Thymus (tissue), 11 donors: ENCODE measurements at regions not wholly inside any gene's neighbourhood (a gene's known extent, or its start where the extent isn't known, plus 50 kb on each side); places are given as distances from the start of the nearest gene placed in this dataset.

Source experiments
- DNase-seq, 9 donors: peaks; one replicate each; pipeline ENCODE4 v3.0.0-alpha.2; 2013; ENCODE audit warnings: low spot score in 9 of 9, low read depth in 6 of 9, missing footprints in 1 of 9
- H3K27ac ChIP-seq, 2 donors: one replicate each; pipeline ENCODE4 v1.5.1; 2013; ENCODE audit warnings: control low read depth in 1 of 2, low read depth in 1 of 2, low read length in 1 of 2, mild to moderate bottlenecking in 1 of 2, moderate library complexity in 1 of 2
- H3K27me3 ChIP-seq, 2 donors: one replicate each; pipeline ENCODE4 v1.5.1; 2013; ENCODE audit warnings: low read length in 1 of 2; ENCODE audit not compliant: control insufficient read depth in 2 of 2, insufficient read depth in 1 of 2
- H3K36me3 ChIP-seq, 2 donors: one replicate each; pipeline ENCODE4 v1.5.1; 2013; ENCODE audit warnings: low read length in 1 of 2, mild to moderate bottlenecking in 1 of 2, moderate library complexity in 1 of 2; ENCODE audit not compliant: control insufficient read depth in 2 of 2, insufficient read depth in 2 of 2
- H3K4me1 ChIP-seq, 2 donors: one replicate each; pipeline ENCODE4 v1.5.1; 2013; ENCODE audit warnings: low read length in 2 of 2; ENCODE audit not compliant: control insufficient read depth in 2 of 2, insufficient read depth in 2 of 2
- H3K4me3 ChIP-seq, 2 donors: one replicate each; pipeline ENCODE4 v1.5.1; 2013; ENCODE audit warnings: low read length in 2 of 2, control low read depth in 1 of 2, mild to moderate bottlenecking in 1 of 2
- H3K9me3 ChIP-seq, 2 donors: one replicate each; pipeline ENCODE4 v1.5.1; 2013; ENCODE audit warnings: low read length in 1 of 2, mild to moderate bottlenecking in 1 of 2; ENCODE audit not compliant: control insufficient read depth in 2 of 2, insufficient read depth in 1 of 2
- WGBS: extraction: QIAGEN DNeasy Blood & Tissue Kit; methylation state at CpG from one replicate; pipeline ENCODE4 v1.1.7; 2013; 5-methylcytosine and 5-hydroxymethylcytosine counted together
- donor health status: healthy.

DNA sequence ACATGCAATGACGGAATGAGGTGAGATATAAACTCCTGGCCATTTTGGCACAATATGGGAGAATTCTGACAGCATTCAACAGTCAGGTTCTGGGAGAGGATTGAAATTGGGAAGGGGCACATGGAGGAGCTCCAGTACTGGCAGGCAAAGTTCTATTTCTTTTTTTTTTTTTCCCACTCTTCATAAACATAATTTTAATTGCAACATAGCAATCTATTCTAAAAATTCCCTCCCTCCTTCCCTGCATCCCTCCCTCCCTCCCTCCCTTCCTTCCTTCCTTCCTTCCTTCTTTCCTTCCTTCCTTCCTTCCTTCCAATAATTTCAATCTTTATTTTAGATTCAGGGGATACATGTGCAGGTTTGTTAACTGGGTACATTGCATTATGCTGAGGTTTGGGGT is 93.2 kb downstream of the PTCSC3 start:
- H3K36me3 ChIP-seq = no peaks in the 10 kb centered on the region
- 95% methylated on average over 1 of the region's 1 CpG for WGBS
- DNase-seq = no peak
- H3K4me1 ChIP-seq = no peaks in the 10 kb centered on the region
- H3K27me3 ChIP-seq = no peaks in the 10 kb centered on the region
- H3K9me3 ChIP-seq = no peaks in the 10 kb centered on the region
- no peak overlapping the region for H3K4me3 ChIP-seq
- no peak overlapping the region for H3K27ac ChIP-seq

DNA sequence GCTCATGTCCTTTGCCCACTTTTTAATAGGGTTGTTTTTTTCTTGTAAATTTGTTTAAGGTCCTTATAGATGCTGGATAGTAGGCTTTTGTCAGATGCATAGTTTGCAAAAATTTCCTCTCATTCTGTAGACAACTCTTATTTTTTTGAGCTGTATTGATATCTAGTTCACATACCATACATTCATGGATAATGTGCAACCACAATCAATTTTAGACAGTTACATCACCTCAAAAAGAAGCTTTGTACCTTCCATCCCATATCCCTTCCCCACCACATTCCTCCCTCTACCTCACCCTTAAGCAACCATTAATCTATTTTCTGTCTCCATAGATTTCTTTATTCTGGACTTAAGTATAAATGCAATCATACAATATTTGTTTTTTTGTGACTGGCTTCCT is 98.4 kb downstream of the PTCSC3 start:
- Histone ChIP-seq H3K9me3 (no peaks in the 10 kb centered on the region), H3K27ac (no peak overlapping the region), H3K4me3 (no peak overlapping the region), H3K4me1 (no peaks in the 10 kb centered on the region), H3K36me3 (no peaks in the 10 kb centered on the region), H3K27me3 (peaks cover 0 to 2% of the 10 kb centered on the region in 2 donors)
- DNase-seq = no peak

DNA sequence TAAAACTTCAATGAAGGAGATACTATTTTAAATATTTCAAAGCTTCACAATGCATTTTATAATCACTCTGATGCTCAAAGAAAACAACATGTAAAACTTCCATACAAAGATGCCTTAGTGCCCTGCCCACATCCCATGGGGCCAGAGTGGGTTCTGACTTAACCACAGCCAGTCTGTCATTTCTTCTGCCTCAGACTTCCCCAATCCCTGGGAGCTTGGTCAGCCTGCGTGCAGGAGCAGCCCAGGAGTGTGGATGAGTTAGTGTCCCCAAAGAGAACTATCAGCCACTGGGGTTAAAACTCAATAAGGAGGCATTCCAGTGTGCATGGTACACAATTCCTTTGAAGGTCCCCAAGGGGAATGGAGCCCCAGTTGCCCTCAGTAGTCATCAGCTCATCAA is 100.3 kb downstream of the PTCSC3 start:
- H3K27ac ChIP-seq = no peak overlapping the region
- H3K4me1 ChIP-seq = no peaks in the 10 kb centered on the region
- H3K9me3 ChIP-seq = no peaks in the 10 kb centered on the region
- peaks cover 0 to 2% of the 10 kb centered on the region in 2 donors for H3K27me3 ChIP-seq
- 42% methylated on average over 1 of the region's 1 CpG for WGBS
- no peak for DNase-seq
- H3K4me3 ChIP-seq = no peak overlapping the region
- H3K36me3 ChIP-seq = no peaks in the 10 kb centered on the region

DNA sequence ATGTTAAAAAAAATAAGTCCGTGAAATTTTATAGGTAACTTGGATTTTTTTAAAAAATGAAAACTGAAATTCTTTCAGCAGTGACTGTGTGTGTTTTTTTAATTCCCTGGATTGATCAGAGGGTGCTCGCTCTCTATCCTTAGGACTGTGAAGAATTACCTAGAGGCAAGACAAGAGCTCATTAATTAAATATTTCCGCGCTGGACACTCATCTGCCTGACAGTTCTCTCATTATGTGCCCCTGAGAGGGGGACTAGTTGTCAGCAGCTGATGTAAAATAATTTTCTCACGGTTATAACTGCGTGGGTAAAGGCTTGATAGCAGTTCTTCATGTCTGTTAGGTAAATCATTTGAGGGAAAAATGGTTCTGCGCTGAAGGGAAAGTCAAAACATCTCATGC is 101.3 kb downstream of the PTCSC3 start:
- WGBS = 91% methylated on average over 7 of the region's 7 CpGs
- H3K4me1 ChIP-seq = no peaks in the 10 kb centered on the region
- no peaks in the 10 kb centered on the region for H3K36me3 ChIP-seq
- no peak for DNase-seq
- H3K27me3 ChIP-seq = peaks cover 0 to 2% of the 10 kb centered on the region in 2 donors
- H3K9me3 ChIP-seq = no peaks in the 10 kb centered on the region
- no peak overlapping the region for H3K27ac ChIP-seq
- H3K4me3 ChIP-seq = no peak overlapping the region

DNA sequence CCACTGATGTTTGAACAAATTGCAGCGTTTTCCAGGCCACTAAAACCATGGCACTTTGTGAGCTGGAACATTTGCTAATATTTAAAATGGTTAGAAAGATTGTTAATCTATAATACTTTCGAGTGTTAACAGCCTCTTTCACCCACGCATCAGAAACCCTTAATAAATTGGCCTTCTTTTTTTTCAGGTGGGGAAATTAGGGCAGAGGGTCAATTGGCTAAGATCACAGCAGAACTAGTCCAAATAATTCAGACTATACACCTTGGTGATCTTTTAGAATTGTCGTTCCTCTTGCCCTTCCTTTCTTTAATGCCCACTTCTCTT is 105.8 kb downstream of the PTCSC3 start:
- Histone ChIP-seq H3K27me3 (no peaks in the 10 kb centered on the region), H3K9me3 (no peaks in the 10 kb centered on the region), H3K4me1 (no peaks in the 10 kb centered on the region), H3K27ac (no peak overlapping the region), H3K36me3 (no peaks in the 10 kb centered on the region), H3K4me3 (no peak overlapping the region)
- 69% methylated on average over 4 of the region's 4 CpGs for WGBS
- no peak for DNase-seq

DNA sequence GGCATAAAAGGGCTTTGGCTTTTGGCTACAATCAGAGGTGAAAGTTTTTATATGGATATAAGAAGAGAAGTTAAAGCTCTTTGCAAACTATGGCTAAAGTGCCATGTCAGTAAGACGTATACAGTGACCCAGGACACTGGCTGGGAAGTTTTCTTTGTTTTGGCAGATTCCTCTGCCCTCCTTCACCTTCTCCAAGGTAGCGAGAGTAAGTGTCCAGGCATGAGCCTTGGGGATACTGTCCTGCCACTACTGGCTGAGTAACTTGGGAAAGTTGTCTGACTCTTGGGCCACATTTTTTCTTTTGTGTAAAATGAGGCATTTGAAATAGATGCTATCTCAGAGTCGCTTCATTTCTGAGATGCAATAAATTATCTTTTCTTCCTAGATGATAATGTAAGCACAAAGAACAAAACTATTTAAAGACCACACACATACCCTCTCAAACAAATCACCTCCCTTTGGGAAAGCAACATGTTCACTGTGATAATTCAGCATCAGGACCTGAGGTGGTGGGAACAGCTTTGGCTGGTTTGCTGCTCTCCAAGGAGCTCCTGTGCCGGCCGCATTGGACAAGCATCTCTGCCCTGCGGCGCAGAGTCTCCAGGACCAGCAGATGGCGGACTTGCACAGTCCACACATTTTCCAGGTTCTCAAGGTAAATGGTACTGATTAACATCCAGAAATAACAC is 106.3 kb downstream of the PTCSC3 start:
- Histone ChIP-seq H3K9me3 (no peaks in the 10 kb centered on the region), H3K27me3 (no peaks in the 10 kb centered on the region), H3K4me1 (no peaks in the 10 kb centered on the region), H3K27ac (no peak overlapping the region), H3K4me3 (no peak overlapping the region), H3K36me3 (no peaks in the 10 kb centered on the region)
- whole genome bisulfite sequencing = 35% methylated on average over 8 of the region's 8 CpGs
- DNase-seq = peak in 5 of 9 donors; percentile 10 to 33 (median 20)

DNA sequence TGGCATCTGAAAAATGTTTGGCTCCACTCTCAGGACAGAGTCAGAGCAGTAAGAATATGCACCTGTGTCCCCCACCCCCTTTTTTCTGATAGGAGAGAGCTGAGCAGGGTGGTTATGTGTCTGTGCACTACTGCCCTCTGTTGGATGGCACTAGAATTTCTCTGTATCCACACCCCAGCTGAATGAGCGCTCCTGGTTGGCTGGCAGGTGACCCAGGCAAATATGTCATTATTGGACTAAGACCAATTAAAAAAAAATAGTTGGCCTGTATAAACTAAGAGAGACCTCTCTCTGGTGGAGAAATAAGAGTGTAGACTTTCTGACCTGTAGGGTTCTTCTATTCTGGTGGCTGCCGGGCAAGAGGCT is 107.0 kb downstream of the PTCSC3 start:
- WGBS = 48% methylated on average over 2 of the region's 2 CpGs
- H3K4me1 ChIP-seq = no peaks in the 10 kb centered on the region
- H3K27ac ChIP-seq = no peak overlapping the region
- DNase-seq = peak in 7 of 9 donors; percentile 13 to 58 (median 37)
- H3K27me3 ChIP-seq = no peaks in the 10 kb centered on the region
- no peak overlapping the region for H3K4me3 ChIP-seq
- no peaks in the 10 kb centered on the region for H3K36me3 ChIP-seq
- no peaks in the 10 kb centered on the region for H3K9me3 ChIP-seq

DNA sequence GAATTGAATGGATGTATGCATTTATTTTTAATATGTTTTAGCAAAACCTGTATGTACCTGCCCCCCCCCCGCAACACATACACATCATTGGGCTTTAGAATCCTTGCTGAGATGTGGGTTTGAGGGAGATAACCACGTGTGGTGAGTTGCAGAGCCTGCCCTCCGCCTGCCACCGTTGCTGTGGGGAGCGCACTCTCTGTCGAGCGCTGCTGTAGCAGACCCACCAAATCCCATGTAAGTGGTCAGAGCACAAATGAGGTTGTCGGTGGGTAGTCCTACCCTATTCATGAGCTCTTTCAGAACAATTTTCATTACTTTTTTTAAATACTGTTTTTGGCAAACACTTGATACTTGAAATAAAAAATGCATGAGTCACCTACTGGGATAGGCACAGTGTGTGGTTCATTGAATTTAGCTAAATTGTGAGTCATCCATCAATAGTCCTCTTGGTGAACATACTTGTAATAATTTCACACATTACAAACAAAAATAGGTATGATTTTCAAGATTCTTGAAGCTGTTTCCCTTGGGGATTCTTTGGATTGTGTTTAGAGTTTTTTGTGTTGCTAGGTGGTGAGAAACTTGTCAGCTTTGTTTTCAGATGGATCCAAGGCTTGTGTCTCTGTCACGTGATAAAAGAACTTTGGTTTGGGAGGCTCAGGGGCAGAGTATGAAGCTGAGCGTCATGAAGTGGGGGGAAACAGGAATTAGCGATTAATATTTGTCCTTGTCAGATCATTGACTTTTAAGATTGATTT is 107.6 kb downstream of the PTCSC3 start:
- Histone ChIP-seq H3K4me3 (no peak overlapping the region), H3K36me3 (no peaks in the 10 kb centered on the region), H3K9me3 (no peaks in the 10 kb centered on the region), H3K4me1 (no peaks in the 10 kb centered on the region), H3K27ac (no peak overlapping the region), H3K27me3 (no peaks in the 10 kb centered on the region)
- WGBS = 64% methylated on average over 11 of the region's 11 CpGs
- DNase-seq = peak in 1 of 9 donors; percentile 4

DNA sequence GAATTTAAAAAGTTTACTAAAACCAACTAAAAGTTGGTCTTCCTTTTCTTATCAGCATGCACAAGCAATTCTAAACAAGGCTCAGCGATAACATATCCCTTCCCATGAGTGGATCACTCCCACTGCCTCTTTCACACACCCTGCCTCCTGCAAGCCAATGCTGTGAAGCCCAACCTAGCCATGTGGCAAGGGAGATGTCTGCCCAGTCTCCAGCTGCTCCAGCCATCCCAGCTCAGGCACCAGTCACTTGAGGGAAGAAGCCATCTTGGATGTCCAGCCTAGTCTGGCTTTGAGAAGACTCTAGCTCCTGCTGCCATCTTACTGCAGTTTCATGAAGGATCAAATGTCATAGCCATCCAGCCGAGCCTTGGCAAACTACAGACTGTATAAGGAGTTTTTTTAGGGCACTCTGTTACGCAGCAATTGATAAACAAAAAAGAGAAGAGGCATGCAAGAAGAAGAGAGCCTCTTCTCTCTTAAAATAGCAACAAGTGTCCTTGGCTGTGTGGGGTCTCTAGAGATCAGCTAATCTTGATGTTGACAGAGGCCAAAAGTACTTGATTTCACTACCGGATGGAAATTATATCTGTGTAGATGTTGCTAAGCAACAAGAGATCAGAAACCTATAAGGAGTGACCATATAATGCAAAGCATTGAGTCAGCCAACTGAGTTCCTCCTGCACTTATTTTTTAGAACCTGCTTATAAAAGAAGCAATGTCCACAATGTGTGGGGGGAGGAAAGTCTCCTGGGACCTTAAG is 108.9 kb downstream of the PTCSC3 start:
- no peak overlapping the region for H3K27ac ChIP-seq
- DNase-seq = no peak
- no peaks in the 10 kb centered on the region for H3K36me3 ChIP-seq
- no peaks in the 10 kb centered on the region for H3K9me3 ChIP-seq
- H3K4me3 ChIP-seq = no peak overlapping the region
- no peaks in the 10 kb centered on the region for H3K4me1 ChIP-seq
- H3K27me3 ChIP-seq = no peaks in the 10 kb centered on the region
- 87% methylated on average over 4 of the region's 4 CpGs for WGBS
